ENCODE measurements at regions not wholly inside any gene's neighbourhood (a gene's known extent, or its start where the extent isn't known, plus 50 kb on each side); places are given as distances from the start of the nearest gene placed in this dataset.

- TF ChIP-seq CTCF (conservative IDR thresholded peaks at IDR 0.05 in 1 of 2, IDR thresholded peaks at IDR 0.05 in 1 of 2; ENCODE audit: low read depth in 1 of 2, low read length in 2 of 2) = no peak
- TF ChIP-seq EZH2 (IDR thresholded peaks at IDR 0.05; ENCODE audit: low read length, missing control alignments) = no peak
These were observed 680.4 kb upstream of the MAP3K7 start for GRCh38 chr6:91267246-91267645.

All from fibroblast of lung (primary cell).